SK-N-SH treated with all-trans-retinoic acid at 6 μM for 48 hours (cell line): ENCODE measurements at regions not wholly inside any gene's neighbourhood (a gene's known extent, or its start where the extent isn't known, plus 50 kb on each side); places are given as distances from the start of the nearest gene placed in this dataset.

Source experiments
- ATAC-seq: fragments of 200-7000 bp; cut with Tn5 transposase; 3 replicates; pipeline ENCODE4 v1.9.1; 2020; ENCODE audit warnings: mild to moderate bottlenecking, moderate library complexity
- BACH2 ChIP-seq: fragments of 250-450 bp; sonication (Bioruptor Pico); IDR thresholded peaks from 2 replicates; pipeline ENCODE4 v1.9.0; 2021; ENCODE audit warnings: mild to moderate bottlenecking, borderline replicate concordance
- CSDC2 ChIP-seq: fragments of 250-450 bp; sonication (Bioruptor Pico); IDR thresholded peaks from 2 replicates; pipeline ENCODE4 v1.5.0; 2020; ENCODE audit warnings: mild to moderate bottlenecking, moderate library complexity
- ESRRG ChIP-seq: fragments of 250-450 bp; sonication (Bioruptor Pico); IDR thresholded peaks from 2 replicates; pipeline ENCODE4 v1.6.1; 2021; ENCODE audit warnings: mild to moderate bottlenecking
- GLIS3 ChIP-seq: fragments of 250-450 bp; sonication (Bioruptor Pico); IDR thresholded peaks from 2 replicates; pipeline ENCODE4 v1.5.0; 2020; ENCODE audit warnings: mild to moderate bottlenecking, moderate library complexity
- ISL1 ChIP-seq: fragments of 250-450 bp; sonication (Bioruptor Pico); IDR thresholded peaks from 2 replicates; pipeline ENCODE4 v2.1.2; 2022; ENCODE audit warnings: mild to moderate bottlenecking, moderate library complexity
- OSR1 ChIP-seq: fragments of 250-450 bp; sonication (Bioruptor Pico); IDR thresholded peaks from 2 replicates; pipeline ENCODE4 v1.8.0; 2022; ENCODE audit warnings: moderate library complexity, mild to moderate bottlenecking, inconsistent platforms
- POU6F1 ChIP-seq: fragments of 250-450 bp; sonication (Bioruptor Pico); IDR thresholded peaks from 2 replicates; pipeline ENCODE4 v1.8.0; 2021; ENCODE audit warnings: low read depth, mild to moderate bottlenecking, moderate library complexity, borderline replicate concordance
- PPARA ChIP-seq: fragments of 250-450 bp; sonication (Bioruptor Pico); IDR thresholded peaks from 2 replicates; pipeline ENCODE4 v1.5.0; 2020; ENCODE audit warnings: mild to moderate bottlenecking, borderline replicate concordance
- RARB ChIP-seq: fragments of 250-450 bp; sonication (Bioruptor Pico); IDR thresholded peaks from 2 replicates; pipeline ENCODE4 v1.8.0; 2021; ENCODE audit warnings: mild to moderate bottlenecking, moderate library complexity
- SNAI2 ChIP-seq: fragments of 250-450 bp; sonication (Bioruptor Pico); IDR thresholded peaks from 2 replicates; pipeline ENCODE4 v1.5.0; 2020; ENCODE audit warnings: mild to moderate bottlenecking, moderate library complexity
- TOX ChIP-seq: fragments of 250-450 bp; sonication (Bioruptor Pico); IDR thresholded peaks from 2 replicates; pipeline ENCODE4 v1.8.0; 2021; ENCODE audit warnings: mild to moderate bottlenecking, moderate library complexity, borderline replicate concordance
- TSHZ2 ChIP-seq: fragments of 250-450 bp; sonication (Bioruptor Pico); IDR thresholded peaks from 2 replicates; pipeline ENCODE4 v1.5.0; 2020; ENCODE audit warnings: mild to moderate bottlenecking, moderate library complexity
- ZFP30 ChIP-seq: fragments of 450-650 bp; formaldehyde crosslinking; IDR thresholded peaks from 2 replicates; pipeline ENCODE4 v1.5.0; 2022; ENCODE audit warnings: mild to moderate bottlenecking, moderate library complexity
- ZNF565 ChIP-seq: fragments of 450-650 bp; formaldehyde crosslinking; conservative IDR thresholded peaks from 2 replicates; pipeline ENCODE4 v1.5.0; 2020; ENCODE audit warnings: low read depth, mild to moderate bottlenecking, moderate library complexity

- ATAC-seq: no peak; the same call in 2 of the 3 replicates
- TF ChIP-seq SNAI2 (CRISPR knock-in tag): no peak
- TF ChIP-seq RARB (CRISPR knock-in tag): no peak
- no peak for TF ChIP-seq TOX (CRISPR knock-in tag)
- no peak for TF ChIP-seq BACH2 (CRISPR knock-in tag)
- no peak for TF ChIP-seq TSHZ2 (CRISPR knock-in tag)
- TF ChIP-seq GLIS3 (CRISPR knock-in tag): no peak
- no peak for TF ChIP-seq CSDC2
- no peak for TF ChIP-seq PPARA (CRISPR knock-in tag)
- TF ChIP-seq ESRRG (CRISPR knock-in tag): no peak
- TF ChIP-seq POU6F1 (CRISPR knock-in tag): no peak
- no peak for TF ChIP-seq ISL1 (CRISPR knock-in tag)
- TF ChIP-seq ZFP30: no peak
- no peak for TF ChIP-seq ZNF565 (CRISPR knock-in tag)
- TF ChIP-seq OSR1 (CRISPR knock-in tag): no peak
These were observed 274.5 kb downstream of the LMO7 start for GRCh38 chr13:75910591-75910990.
